BLaER1 treated with 17β-estradiol and CSF1 and Interleukin-3, amounts not matched to agents 10 nM and 100 nM (cell line): ENCODE measurements at regions not wholly inside any gene's neighbourhood (a gene's known extent, or its start where the extent isn't known, plus 50 kb on each side); places are given as distances from the start of the nearest gene placed in this dataset.

ENCODE experiments used
- H3K27ac ChIP-seq, 11 experiments: shearing (Covaris generic); formaldehyde crosslinking; 2 replicates each; pipeline ENCODE4 v1.8.1; 2022
- H3K27me3 ChIP-seq, 11 experiments: shearing (Covaris generic); formaldehyde crosslinking; 2 replicates each; pipeline ENCODE4 v1.8.1; 2022
- H3K36me3 ChIP-seq, 11 experiments: shearing (Covaris generic); formaldehyde crosslinking; 2 replicates each; pipeline ENCODE4 v1.8.1; 2022
- H3K4me1 ChIP-seq, 10 experiments: shearing (Covaris generic); formaldehyde crosslinking; 2 replicates each; pipeline ENCODE4 v1.8.1; 2022
- H3K4me2 ChIP-seq, 11 experiments: shearing (Covaris generic); formaldehyde crosslinking; 2 replicates each; pipeline ENCODE4 v1.8.1; 2022
- H3K4me3 ChIP-seq, 10 experiments: shearing (Covaris generic); formaldehyde crosslinking; 2 replicates each; pipeline ENCODE4 v1.8.1; 2022
- H3K9ac ChIP-seq, 11 experiments: shearing (Covaris generic); formaldehyde crosslinking; 2 replicates each; pipeline ENCODE4 v1.8.1; 2022
- H3K9me3 ChIP-seq, 11 experiments: shearing (Covaris generic); formaldehyde crosslinking; replicated peaks in 1 of 11; 2 replicates each; pipeline ENCODE4 v1.8.1; 2022
- H4K20me1 ChIP-seq, 11 experiments: shearing (Covaris generic); formaldehyde crosslinking; 2 replicates each; pipeline ENCODE4 v1.8.1; 2022
- Cebpa-rat ChIP-seq, 11 experiments: shearing (Covaris generic); IDR thresholded peaks; 2 replicates each; pipeline ENCODE4 v1.8.1; 2022

GRCh38 chr17:77877646-77878355, 80.7 kb upstream of the TNRC6C start:
- Histone ChIP-seq H3K9me3 (peaks cover 17 to 57% (median 28%) of the 10 kb centered on the region in 11 experiments), H3K27me3 (peaks cover 28 to 67% (median 40%) of the 10 kb centered on the region in 11 experiments), H3K4me2 (0 out of 22 replicates have a peak overlapping the region, but pooled peaks of 1 of the 11 experiments have one; percentile 0), H3K9ac (no peak overlapping the region), H3K4me1 (peaks cover 35 to 51% (median 43%) of the 10 kb centered on the region in 10 experiments), H3K27ac (no peak overlapping the region), H3K4me3 (peak overlapping the region in 2 of 10 experiments; percentile 29 to 36; a peak in 2 of 20 replicates), H3K36me3 (peaks cover 0 to 10% (median 0%) of the 10 kb centered on the region in 11 experiments; a peak in 2 of 22 replicates), H4K20me1 (peaks cover 0 to 24% (median 8%) of the 10 kb centered on the region in 11 experiments; a peak in 12 of 22 replicates)
- no peak for TF ChIP-seq Cebpa-rat (IDR thresholded peaks at IDR 0.05)

- Histone ChIP-seq H3K9me3 (peaks cover 17 to 57% (median 28%) of the 10 kb centered on the region in 11 experiments), H3K4me2 (peak overlapping the region in 5 of 11 experiments; percentile 96 to 99 (median 96); a peak in 6 of 22 replicates), H3K36me3 (peaks cover 0 to 10% (median 0%) of the 10 kb centered on the region in 11 experiments; a peak in 2 of 22 replicates), H4K20me1 (peaks cover 0 to 30% (median 8%) of the 10 kb centered on the region in 11 experiments; a peak in 12 of 22 replicates), H3K27me3 (peaks cover 28 to 67% (median 47%) of the 10 kb centered on the region in 11 experiments), H3K27ac (no peak overlapping the region; a peak in 1 of 22 replicates), H3K4me3 (no peak overlapping the region), H3K4me1 (peaks cover 42 to 62% (median 56%) of the 10 kb centered on the region in 10 experiments), H3K9ac (no peak overlapping the region)
- TF ChIP-seq Cebpa-rat (IDR thresholded peaks at IDR 0.05) = no peak
Observed at GRCh38 chr17:77879226-77879895, 79.1 kb upstream of the TNRC6C start.

- 0 out of 22 replicates have a peak overlapping the region, but pooled peaks of 1 of the 11 experiments have one; percentile 79 for H3K9ac ChIP-seq
- peaks cover 28 to 67% (median 45%) of the 10 kb centered on the region in 11 experiments for H3K27me3 ChIP-seq
- H3K27ac ChIP-seq = peak overlapping the region in 5 of 11 experiments; percentile 80 to 85 (median 82); a peak in 9 of 22 replicates
- H3K4me3 ChIP-seq = no peak overlapping the region
- H3K36me3 ChIP-seq = peaks cover 0 to 10% (median 0%) of the 10 kb centered on the region in 11 experiments; a peak in 2 of 22 replicates
- H3K4me2 ChIP-seq = peak overlapping the region in 9 of 11 experiments; percentile 95 to 100 (median 96); a peak in 17 of 22 replicates
- no peak for TF ChIP-seq Cebpa-rat (IDR thresholded peaks at IDR 0.05)
- H4K20me1 ChIP-seq = peaks cover 0 to 30% (median 8%) of the 10 kb centered on the region in 11 experiments; a peak in 12 of 22 replicates
- H3K9me3 ChIP-seq = peaks cover 17 to 52% (median 28%) of the 10 kb centered on the region in 11 experiments
- H3K4me1 ChIP-seq = peaks cover 42 to 59% (median 55%) of the 10 kb centered on the region in 10 experiments
Observed at GRCh38 chr17:77879896-77880280, 78.6 kb upstream of the TNRC6C start.

GRCh38 chr17:77880711-77881450, 77.6 kb upstream of the TNRC6C start:
- H3K4me2 ChIP-seq = peak overlapping the region; percentile 84 to 100 (median 96)
- peaks cover 36 to 52% (median 46%) of the 10 kb centered on the region in 10 experiments for H3K4me1 ChIP-seq
- H3K9me3 ChIP-seq = peaks cover 11 to 42% (median 22%) of the 10 kb centered on the region in 11 experiments
- H3K4me3 ChIP-seq = peak overlapping the region in 7 of 10 experiments; percentile 30 to 58 (median 45); a peak in 9 of 20 replicates
- H3K27me3 ChIP-seq = peaks cover 29 to 63% (median 45%) of the 10 kb centered on the region in 11 experiments
- peak overlapping the region in 10 of 11 experiments; percentile 48 to 85 (median 74); a peak in 19 of 22 replicates for H3K27ac ChIP-seq
- peaks cover 0 to 10% (median 0%) of the 10 kb centered on the region in 11 experiments; a peak in 2 of 22 replicates for H3K36me3 ChIP-seq
- peaks cover 0 to 30% (median 8%) of the 10 kb centered on the region in 11 experiments; a peak in 12 of 22 replicates for H4K20me1 ChIP-seq
- H3K9ac ChIP-seq = peak overlapping the region in 10 of 11 experiments; percentile 29 to 79 (median 70); a peak in 17 of 22 replicates
- no peak for TF ChIP-seq Cebpa-rat (IDR thresholded peaks at IDR 0.05)

GRCh38 chr17:77881545-77881944, 77.0 kb upstream of the TNRC6C start:
- H3K27me3 ChIP-seq = peaks cover 36 to 68% (median 52%) of the 10 kb centered on the region in 11 experiments
- peaks cover 0 to 10% (median 0%) of the 10 kb centered on the region in 11 experiments; a peak in 2 of 22 replicates for H3K36me3 ChIP-seq
- peak overlapping the region; percentile 84 to 100 (median 96) for H3K4me2 ChIP-seq
- peaks cover 4 to 36% (median 16%) of the 10 kb centered on the region in 11 experiments for H3K9me3 ChIP-seq
- peaks cover 0 to 30% (median 9%) of the 10 kb centered on the region in 11 experiments; a peak in 13 of 22 replicates for H4K20me1 ChIP-seq
- peaks cover 42 to 58% (median 52%) of the 10 kb centered on the region in 10 experiments for H3K4me1 ChIP-seq
- H3K27ac ChIP-seq = peak overlapping the region in 10 of 11 experiments; percentile 48 to 85 (median 78); a peak in 19 of 22 replicates
- TF ChIP-seq Cebpa-rat (IDR thresholded peaks at IDR 0.05) = peak in 8 of 11 experiments; percentile 57 to 95 (median 84); a peak in 17 of 22 replicates
- peak overlapping the region in 7 of 10 experiments; percentile 34 to 58 (median 45); a peak in 9 of 20 replicates for H3K4me3 ChIP-seq
- peak overlapping the region in 10 of 11 experiments; percentile 29 to 79 (median 72); a peak in 17 of 22 replicates for H3K9ac ChIP-seq

- Histone ChIP-seq H3K4me1 (peaks cover 47 to 63% (median 57%) of the 10 kb centered on the region in 10 experiments), H3K27me3 (peaks cover 41 to 73% (median 55%) of the 10 kb centered on the region in 11 experiments), H3K4me3 (peak overlapping the region in 6 of 10 experiments; percentile 14 to 34 (median 27); a peak in 9 of 20 replicates), H3K9ac (peak overlapping the region in 9 of 11 experiments; percentile 28 to 79 (median 54); a peak in 16 of 22 replicates), H3K9me3 (peaks cover 0 to 31% (median 11%) of the 10 kb centered on the region in 11 experiments; a peak in 20 of 22 replicates), H4K20me1 (peaks cover 0 to 30% (median 9%) of the 10 kb centered on the region in 11 experiments; a peak in 13 of 22 replicates), H3K4me2 (peak overlapping the region; percentile 84 to 100 (median 96)), H3K36me3 (peaks cover 0 to 10% (median 0%) of the 10 kb centered on the region in 11 experiments; a peak in 2 of 22 replicates), H3K27ac (peak overlapping the region in 10 of 11 experiments; percentile 51 to 85 (median 76); a peak in 18 of 22 replicates)
- TF ChIP-seq Cebpa-rat (IDR thresholded peaks at IDR 0.05) = no peak
Observed at GRCh38 chr17:77882040-77882439, 76.5 kb upstream of the TNRC6C start.

GRCh38 chr17:77882481-77883212, 75.9 kb upstream of the TNRC6C start:
- peaks cover 0 to 5% (median 0%) of the 10 kb centered on the region in 11 experiments; a peak in 2 of 22 replicates for H3K36me3 ChIP-seq
- H3K27ac ChIP-seq = peak overlapping the region in 10 of 11 experiments; percentile 51 to 85 (median 76); a peak in 20 of 22 replicates
- peaks cover 0 to 25% (median 5%) of the 10 kb centered on the region in 11 experiments; a peak in 13 of 22 replicates for H3K9me3 ChIP-seq
- peak overlapping the region; percentile 84 to 100 (median 96) for H3K4me2 ChIP-seq
- H3K9ac ChIP-seq = peak overlapping the region in 9 of 11 experiments; percentile 28 to 79 (median 54); a peak in 16 of 22 replicates
- H4K20me1 ChIP-seq = peaks cover 0 to 30% (median 9%) of the 10 kb centered on the region in 11 experiments; a peak in 13 of 22 replicates
- H3K27me3 ChIP-seq = peaks cover 43 to 75% (median 55%) of the 10 kb centered on the region in 11 experiments
- peaks cover 53 to 69% (median 63%) of the 10 kb centered on the region in 10 experiments for H3K4me1 ChIP-seq
- H3K4me3 ChIP-seq = peak overlapping the region in 6 of 10 experiments; percentile 14 to 34 (median 27); a peak in 9 of 20 replicates
- no peak for TF ChIP-seq Cebpa-rat (IDR thresholded peaks at IDR 0.05)
